Smooth muscle cell of the brain vasculature (primary cell): ENCODE measurements at regions not wholly inside any gene's neighbourhood (a gene's known extent, or its start where the extent isn't known, plus 50 kb on each side); places are given as distances from the start of the nearest gene placed in this dataset.

ENCODE experiments used
- DNase-seq: peaks from one replicate; pipeline ENCODE4 v3.0.0-alpha.2; 2012; ENCODE audit warnings: low read depth, low spot score

DNA sequence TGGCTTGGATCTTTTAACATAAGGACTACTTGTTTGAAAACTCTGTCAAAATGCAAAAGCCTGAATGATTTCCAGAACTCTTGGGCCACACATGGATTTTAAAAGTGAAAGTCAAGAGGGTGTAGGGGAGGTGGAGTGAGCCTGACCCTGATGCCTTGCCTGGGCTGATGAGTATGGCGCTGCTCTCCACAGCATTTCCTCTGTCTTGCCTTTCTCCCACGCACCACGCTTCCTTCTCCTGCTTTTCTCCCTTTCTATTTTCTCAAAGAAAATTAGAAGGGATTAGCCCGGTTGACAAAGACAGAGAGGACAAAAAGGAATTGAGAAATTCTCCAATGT is 207.0 kb upstream of the CCDC68 start:
- DNase-seq: no peak

GRCh38 chr18:55163550-55163949 is 204.3 kb upstream of the CCDC68 start:
- no peak for DNase-seq

DNA sequence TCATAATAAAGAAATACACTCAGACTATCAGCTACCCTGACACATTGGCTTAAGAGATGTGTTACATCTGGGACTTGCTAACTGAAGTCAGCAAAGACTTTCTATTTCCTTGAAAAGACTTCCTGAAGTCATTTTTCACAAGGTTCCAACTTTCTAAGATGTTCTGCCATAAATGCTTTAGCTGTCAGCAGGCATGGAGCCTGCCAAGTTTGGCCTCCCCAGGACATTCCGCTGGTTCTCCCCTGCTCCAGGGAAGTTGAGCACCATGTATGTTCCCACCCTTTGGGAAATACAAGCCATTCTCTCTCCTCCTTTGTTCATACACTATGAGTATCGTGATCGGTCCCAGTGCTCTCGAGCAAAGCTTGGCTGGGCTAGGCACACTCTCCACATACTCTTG is 202.7 kb upstream of the CCDC68 start:
- DNase-seq: no peak

GRCh38 chr18:55159027-55159426 is 199.8 kb upstream of the CCDC68 start:
- DNase-seq: no peak

DNA sequence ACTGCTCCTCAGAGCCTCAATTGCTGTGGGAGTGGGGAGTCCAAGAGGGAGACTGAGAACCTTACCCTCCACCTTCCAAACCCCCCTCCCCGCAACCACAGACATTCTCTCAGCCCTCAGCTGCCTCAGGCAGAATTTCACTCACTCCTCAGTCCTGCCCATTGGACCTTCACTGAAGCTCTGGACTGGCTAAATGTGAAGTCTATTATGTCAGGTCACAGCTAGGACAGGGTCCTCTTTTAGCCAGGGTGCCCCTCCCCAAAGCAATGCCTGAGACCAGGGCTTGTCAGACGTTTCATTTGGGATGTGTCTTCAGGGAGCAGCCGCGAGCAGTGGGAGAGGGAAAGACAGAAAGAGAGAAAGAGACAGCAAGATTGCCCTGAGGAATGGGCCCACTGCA is 199.3 kb upstream of the CCDC68 start:
- DNase-seq: no peak

- no peak for DNase-seq
These were observed 194.1 kb upstream of the CCDC68 start for GRCh38 chr18:55153346-55153745.

GRCh38 chr18:55152801-55153200 is 193.5 kb upstream of the CCDC68 start:
- DNase-seq: peak; percentile 9

DNA sequence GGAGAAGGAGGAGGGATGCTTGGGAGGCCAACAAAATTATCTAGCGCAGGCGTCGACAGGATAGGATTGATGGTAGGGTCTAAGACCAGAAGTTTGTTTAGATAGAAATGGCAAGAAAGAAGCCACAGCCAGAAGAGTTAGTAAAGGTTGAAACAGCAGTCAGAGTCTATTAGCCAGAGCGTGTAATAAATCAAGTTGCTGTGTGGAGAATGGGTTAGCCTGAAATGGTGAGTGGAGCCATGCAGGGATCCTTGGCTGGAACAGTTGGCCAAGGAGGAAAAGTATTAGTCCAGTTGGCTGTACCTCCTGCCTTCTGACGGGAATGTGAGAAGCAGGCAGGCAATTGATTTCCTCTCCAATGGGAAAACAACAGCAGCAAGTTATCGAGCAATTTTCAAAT is 190.7 kb upstream of the CCDC68 start:
- DNase-seq: no peak

DNA sequence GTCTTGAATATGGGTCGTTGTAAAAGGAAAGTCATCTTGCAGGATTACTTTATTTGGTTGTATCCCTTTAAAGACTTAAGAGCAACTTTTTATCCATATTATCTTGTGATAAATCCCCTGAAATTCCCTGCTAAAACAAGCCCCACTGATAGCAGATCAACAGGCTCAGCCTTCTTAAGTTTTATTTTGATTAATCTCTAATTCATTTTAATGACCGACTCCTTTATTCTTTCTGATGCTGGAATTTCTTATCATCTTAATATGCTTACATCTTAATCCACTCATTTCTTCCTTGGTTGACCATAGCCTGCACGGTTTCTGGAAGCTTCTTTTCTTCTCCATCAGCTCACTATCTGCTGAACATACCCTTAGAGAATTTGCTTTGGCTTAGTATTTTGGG is 188.5 kb upstream of the CCDC68 start:
- DNase-seq: no peak

DNA sequence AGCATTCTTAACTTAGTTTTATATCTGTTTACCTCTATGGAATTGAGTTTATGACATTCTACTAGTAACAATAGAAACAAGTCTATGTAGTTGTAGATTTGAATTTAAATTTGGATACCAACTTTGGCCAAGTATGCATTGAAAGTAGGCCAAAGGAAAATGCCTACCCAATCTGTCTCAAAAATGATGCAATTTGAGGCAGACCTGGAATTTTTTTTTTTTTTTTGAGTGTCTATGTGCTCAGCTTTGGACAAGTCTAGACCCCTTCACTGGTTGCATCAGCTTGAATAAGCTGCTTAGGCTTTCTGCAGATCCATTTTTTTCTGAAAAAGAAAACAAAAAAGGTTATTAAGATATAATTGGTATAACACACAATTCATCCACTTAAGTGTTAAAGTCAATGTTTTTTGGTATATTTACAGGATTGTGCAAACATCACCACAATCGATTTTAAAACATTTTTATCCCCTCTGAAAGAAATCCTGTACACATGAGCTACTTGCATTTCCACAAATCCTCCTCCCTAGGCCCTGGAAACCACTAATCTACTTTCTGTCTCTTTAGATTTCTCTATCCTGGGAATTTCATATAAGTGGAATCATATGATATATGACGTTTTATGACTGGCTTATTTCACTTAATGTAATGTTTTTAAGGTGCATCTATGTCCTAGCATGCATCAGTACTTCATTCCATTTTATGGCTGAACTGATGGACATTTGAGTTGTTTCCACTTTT is 185.1 kb upstream of the CCDC68 start:
- no peak for DNase-seq

DNA sequence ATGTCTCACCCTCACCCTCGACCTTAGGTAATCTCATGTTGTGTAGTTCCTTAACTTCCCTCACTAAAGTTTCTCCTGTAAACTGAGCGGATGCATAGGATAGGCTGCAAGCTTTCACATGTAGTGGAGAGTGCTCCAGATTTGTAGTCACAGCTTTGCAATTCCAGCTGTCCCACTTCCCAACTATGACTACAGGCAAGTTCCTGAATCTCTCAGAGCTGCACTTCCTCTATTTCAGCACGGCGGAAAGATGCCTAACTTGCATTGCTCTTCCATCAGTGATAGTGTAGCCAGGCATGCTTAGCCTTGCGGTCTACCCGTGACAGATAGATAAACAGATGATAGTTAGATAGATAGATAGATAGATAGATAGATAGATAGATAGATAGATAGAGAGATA is 183.1 kb upstream of the CCDC68 start:
- DNase-seq: no peak

GRCh38 chr18:55141318-55141717 is 182.1 kb upstream of the CCDC68 start:
- DNase-seq: peak; percentile 41

- DNase-seq: no peak
These were observed 180.6 kb upstream of the CCDC68 start for GRCh38 chr18:55139836-55140235.

DNA sequence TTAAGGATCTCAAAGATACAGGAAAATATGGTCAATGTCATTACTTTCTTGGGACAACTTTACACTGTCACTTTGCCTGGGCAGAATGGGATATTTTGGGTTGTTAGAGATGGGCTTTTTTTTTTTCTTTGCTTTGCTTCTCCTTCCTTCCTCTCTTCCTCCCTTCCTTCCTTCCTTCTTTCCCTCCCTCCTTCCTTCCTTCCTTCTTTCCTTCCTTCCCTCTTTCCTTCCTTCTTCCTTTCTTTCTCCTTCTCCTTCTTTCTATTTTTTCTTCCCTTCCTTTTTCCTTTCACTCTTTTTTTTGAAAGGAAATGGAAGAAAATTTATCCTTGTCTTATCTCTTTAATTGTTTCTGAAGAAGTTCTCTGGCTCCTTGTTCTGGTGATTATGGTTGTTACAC is 180.0 kb upstream of the CCDC68 start:
- no peak for DNase-seq

GRCh38 chr18:55138401-55138800 is 179.1 kb upstream of the CCDC68 start:
- DNase-seq: no peak

DNA sequence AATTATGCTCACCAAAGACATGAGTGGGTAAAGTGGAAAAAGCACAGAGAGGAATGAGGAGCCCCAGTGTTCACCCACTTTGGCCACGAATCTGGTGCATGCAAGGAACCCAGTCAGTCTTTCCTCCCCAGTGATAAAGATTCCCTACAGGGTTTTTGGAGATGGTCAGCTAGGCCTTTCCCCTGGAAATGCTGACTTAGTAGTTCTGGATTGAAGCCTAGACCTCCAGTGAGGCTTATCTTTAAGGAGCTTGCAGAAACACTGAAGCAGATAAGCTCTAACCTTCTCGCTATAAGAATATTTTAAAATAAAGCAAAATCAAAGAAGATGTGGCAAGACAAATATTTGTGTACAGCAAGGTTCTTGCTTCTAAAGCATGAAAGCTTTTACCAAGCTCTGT is 178.3 kb upstream of the CCDC68 start:
- DNase-seq: no peak

DNA sequence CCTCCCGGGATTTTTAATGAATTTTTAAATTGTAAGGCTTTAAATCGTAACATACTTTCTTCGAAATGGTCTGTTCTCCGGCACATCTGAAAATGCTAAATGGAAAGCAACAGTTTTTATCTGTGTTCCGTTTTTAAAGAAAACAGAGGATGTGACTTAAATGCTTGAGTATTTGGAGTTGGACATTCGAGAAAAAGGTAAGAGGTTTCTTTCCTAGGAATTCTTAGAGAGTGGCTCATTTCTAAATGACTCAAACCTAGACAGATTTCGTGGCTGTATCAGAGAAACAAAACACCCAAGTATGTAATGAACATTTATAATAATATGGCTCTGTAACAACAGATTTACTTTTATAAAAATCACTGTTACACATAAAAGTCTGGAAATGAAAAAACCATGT is 177.6 kb upstream of the CCDC68 start:
- no peak for DNase-seq

- no peak for DNase-seq
These were observed 177.0 kb upstream of the CCDC68 start for GRCh38 chr18:55136258-55136657.

GRCh38 chr18:55133378-55133777 is 174.1 kb upstream of the CCDC68 start:
- no peak for DNase-seq

DNA sequence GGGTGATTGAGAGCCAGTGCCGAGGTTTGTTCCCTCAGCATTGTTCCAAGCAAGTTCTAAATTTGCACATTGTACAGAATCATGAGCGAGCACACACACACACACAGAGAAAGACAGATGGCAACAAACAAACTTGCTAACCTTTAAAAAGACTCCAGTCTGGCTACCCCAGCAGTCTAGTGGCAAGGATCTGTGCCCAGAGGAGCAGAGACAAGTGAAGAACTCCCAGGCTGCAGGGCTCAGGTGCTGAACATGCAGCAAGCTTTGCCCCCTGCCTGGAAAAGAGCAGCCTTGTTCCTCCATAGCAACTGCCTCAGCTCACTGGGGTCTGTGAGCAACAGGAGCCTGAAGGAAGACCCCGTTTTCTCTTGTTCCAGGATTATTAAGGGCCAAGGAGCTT is 169.2 kb upstream of the CCDC68 start:
- DNase-seq: no peak

GRCh38 chr18:55124078-55124763 is 165.0 kb upstream of the CCDC68 start:
- DNase-seq: peak; percentile 86

GRCh38 chr18:55123361-55123760 is 164.1 kb upstream of the CCDC68 start:
- DNase-seq: no peak

- DNase-seq: no peak
These were observed 162.3 kb upstream of the CCDC68 start for GRCh38 chr18:55121397-55122170.
